Trophoblast cell (in vitro differentiated cells and primary cell): ENCODE measurements at regions not wholly inside any gene's neighbourhood (a gene's known extent, or its start where the extent isn't known, plus 50 kb on each side); places are given as distances from the start of the nearest gene placed in this dataset.

Experiments
- DNase-seq, 2 donors: peaks; one replicate each; pipeline ENCODE4 v3.0.0-alpha.2; 2016
- H2AFZ ChIP-seq: 2 replicates; pipeline ENCODE4 v1.6.1; 2013; ENCODE audit warnings: low read length, moderate library complexity, mild to moderate bottlenecking; ENCODE audit not compliant: insufficient read depth, poor library complexity
- H2AK5ac ChIP-seq: 2 replicates; pipeline ENCODE4 v1.6.1; 2013; ENCODE audit warnings: mild to moderate bottlenecking, low read length
- H2BK120ac ChIP-seq: 2 replicates; pipeline ENCODE4 v1.6.1; 2013; ENCODE audit warnings: low read length, mild to moderate bottlenecking, moderate library complexity; ENCODE audit not compliant: insufficient read depth, poor library complexity
- H2BK12ac ChIP-seq: 2 replicates; pipeline ENCODE4 v1.6.1; 2013; ENCODE audit warnings: mild to moderate bottlenecking, low read length, moderate library complexity
- H2BK5ac ChIP-seq: 2 replicates; pipeline ENCODE4 v1.6.1; 2013; ENCODE audit warnings: low read length, low read depth, moderate library complexity, mild to moderate bottlenecking; ENCODE audit not compliant: poor library complexity
- H3K14ac ChIP-seq: 2 replicates; pipeline ENCODE4 v1.6.1; 2013; ENCODE audit warnings: mild to moderate bottlenecking, low read length
- H3K18ac ChIP-seq: 2 replicates; pipeline ENCODE4 v1.6.1; 2013; ENCODE audit warnings: mild to moderate bottlenecking, low read length
- H3K23ac ChIP-seq: 2 replicates; pipeline ENCODE4 v1.6.1; 2013; ENCODE audit warnings: low read length
- H3K27ac ChIP-seq: 2 replicates; pipeline ENCODE4 v1.5.1; 2013; ENCODE audit warnings: low read depth, mild to moderate bottlenecking, inconsistent platforms, low read length, moderate library complexity
- H3K27me3 ChIP-seq: 2 replicates; pipeline ENCODE4 v1.6.1; 2013; ENCODE audit warnings: inconsistent platforms, mild to moderate bottlenecking, low read length, moderate library complexity; ENCODE audit not compliant: insufficient read depth
- H3K36me3 ChIP-seq, 2 experiments: 1 replicate in 1 of 2; 2 replicates in 1 of 2; pipeline ENCODE4 v1.6.1; 2013; ENCODE audit warnings: low read length in 2 of 2, mild to moderate bottlenecking in 2 of 2, moderate library complexity in 1 of 2; ENCODE audit not compliant: insufficient read depth in 2 of 2, control insufficient read depth in 1 of 2
- H3K4ac ChIP-seq: 2 replicates; pipeline ENCODE4 v1.6.1; 2013; ENCODE audit warnings: low read depth, mild to moderate bottlenecking, low read length, moderate library complexity
- H3K4me1 ChIP-seq, 2 experiments: 1 replicate in 1 of 2; 2 replicates in 1 of 2; pipeline ENCODE4 v1.6.1; 2013; ENCODE audit warnings: low read length in 2 of 2, mild to moderate bottlenecking in 2 of 2, moderate library complexity in 1 of 2; ENCODE audit not compliant: insufficient read depth in 2 of 2, control insufficient read depth in 1 of 2
- H3K4me2 ChIP-seq: 2 replicates; pipeline ENCODE4 v1.6.1; 2013; ENCODE audit warnings: inconsistent platforms, mild to moderate bottlenecking, low read length, moderate library complexity
- H3K4me3 ChIP-seq: 2 replicates; pipeline ENCODE4 v1.5.1; 2013; ENCODE audit warnings: mild to moderate bottlenecking, low read depth, low read length, inconsistent platforms
- H3K79me1 ChIP-seq: one replicate; pipeline ENCODE4 v1.6.1; 2013; ENCODE audit warnings: low read length
- H3K79me2 ChIP-seq: 2 replicates; pipeline ENCODE4 v1.6.1; 2013; ENCODE audit warnings: low read length, mild to moderate bottlenecking; ENCODE audit not compliant: control insufficient read depth, insufficient read depth, poor library complexity
- H3K9ac ChIP-seq: 2 replicates; pipeline ENCODE4 v1.6.1; 2013; ENCODE audit warnings: mild to moderate bottlenecking, low read length
- H3K9me3 ChIP-seq: 2 replicates; pipeline ENCODE4 v1.6.1; 2013; ENCODE audit warnings: low read depth, mild to moderate bottlenecking, control low read depth, inconsistent platforms, low read length; ENCODE audit not compliant: insufficient read depth
- H4K12ac ChIP-seq: 2 replicates; pipeline ENCODE4 v1.6.1; 2013; ENCODE audit warnings: low read depth, mild to moderate bottlenecking, low read length, moderate library complexity
- H4K8ac ChIP-seq: 2 replicates; pipeline ENCODE4 v1.6.1; 2013; ENCODE audit warnings: low read depth, mild to moderate bottlenecking, low read length, moderate library complexity
- H4K91ac ChIP-seq: one replicate; pipeline ENCODE4 v1.6.1; 2013; ENCODE audit warnings: low read depth, mild to moderate bottlenecking, low read length, moderate library complexity
- WGBS: extraction: QIAGEN DNeasy Blood & Tissue Kit; methylation state at CpG from one replicate; pipeline ENCODE4 v1.1.7; 2013; ENCODE audit warnings: missing lambda C conversion rate; ENCODE audit not compliant: insufficient read length, insufficient coverage; ENCODE audit errors: extremely low coverage; 5-methylcytosine and 5-hydroxymethylcytosine counted together

GRCh38 chr9:19564396-19565061 is 155.7 kb downstream of the ACER2 start:
- H4K12ac ChIP-seq, result no peak overlapping the region
- H3K27ac ChIP-seq, result no peak overlapping the region
- WGBS, result no CpG with 5 or more reads among the region's 3 CpGs
- H3K4me2 ChIP-seq, result no peak overlapping the region
- no peak overlapping the region for H3K4ac ChIP-seq
- no peak overlapping the region for H2AFZ ChIP-seq
- no peaks in the 10 kb centered on the region for H3K79me1 ChIP-seq
- no peak overlapping the region for H3K14ac ChIP-seq
- H3K9ac ChIP-seq, result no peak overlapping the region
- no peaks in the 10 kb centered on the region for H3K27me3 ChIP-seq
- no peak overlapping the region for H3K4me3 ChIP-seq
- H3K18ac ChIP-seq, result no peak overlapping the region
- H2BK120ac ChIP-seq, result no peak overlapping the region
- DNase-seq, result no peak
- H3K23ac ChIP-seq, result no peak overlapping the region
- no peak overlapping the region for H4K8ac ChIP-seq
- H2BK12ac ChIP-seq, result no peak overlapping the region
- no peak overlapping the region for H2BK5ac ChIP-seq
- H3K4me1 ChIP-seq, result no peaks in the 10 kb centered on the region
- no peaks in the 10 kb centered on the region for H3K36me3 ChIP-seq
- H4K91ac ChIP-seq, result no peak overlapping the region
- no peaks in the 10 kb centered on the region for H3K9me3 ChIP-seq
- no peak overlapping the region for H2AK5ac ChIP-seq
- no peaks in the 10 kb centered on the region for H3K79me2 ChIP-seq

GRCh38 chr9:19555214-19555613 is 146.4 kb downstream of the ACER2 start:
- Histone ChIP-seq H2BK12ac (no peak overlapping the region), H3K27ac (no peak overlapping the region), H3K23ac (no peak overlapping the region), H3K79me1 (no peaks in the 10 kb centered on the region), H3K4ac (no peak overlapping the region), H3K9ac (no peak overlapping the region), H2AFZ (no peak overlapping the region), H4K12ac (no peak overlapping the region), H3K4me3 (no peak overlapping the region), H3K27me3 (no peaks in the 10 kb centered on the region), H3K4me2 (no peak overlapping the region), H2BK120ac (no peak overlapping the region), H3K4me1 (no peaks in the 10 kb centered on the region), H2BK5ac (no peak overlapping the region), H3K14ac (no peak overlapping the region), H4K8ac (no peak overlapping the region), H4K91ac (no peak overlapping the region), H2AK5ac (no peak overlapping the region), H3K79me2 (no peaks in the 10 kb centered on the region), H3K18ac (no peak overlapping the region), H3K36me3 (no peaks in the 10 kb centered on the region), H3K9me3 (no peaks in the 10 kb centered on the region)
- no peak for DNase-seq
- no CpG with 5 or more reads among the region's 4 CpGs for WGBS

- H2BK12ac ChIP-seq, result no peak overlapping the region
- no peak overlapping the region for H3K4me3 ChIP-seq
- H2BK5ac ChIP-seq, result no peak overlapping the region
- no peaks in the 10 kb centered on the region for H3K79me1 ChIP-seq
- no peak overlapping the region for H4K91ac ChIP-seq
- no peak overlapping the region for H4K8ac ChIP-seq
- no peak overlapping the region for H4K12ac ChIP-seq
- H3K9me3 ChIP-seq, result no peaks in the 10 kb centered on the region
- no peak overlapping the region for H3K4me2 ChIP-seq
- no peaks in the 10 kb centered on the region for H3K27me3 ChIP-seq
- DNase-seq, result no peak
- H2AFZ ChIP-seq, result no peak overlapping the region
- no peaks in the 10 kb centered on the region for H3K79me2 ChIP-seq
- no peak overlapping the region for H3K9ac ChIP-seq
- no peak overlapping the region for H3K18ac ChIP-seq
- no CpG with 5 or more reads among the region's 4 CpGs for WGBS
- no peaks in the 10 kb centered on the region for H3K36me3 ChIP-seq
- H3K27ac ChIP-seq, result no peak overlapping the region
- H3K4me1 ChIP-seq, result no peaks in the 10 kb centered on the region
- H2AK5ac ChIP-seq, result no peak overlapping the region
- H3K4ac ChIP-seq, result no peak overlapping the region
- no peak overlapping the region for H3K14ac ChIP-seq
- H3K23ac ChIP-seq, result no peak overlapping the region
- H2BK120ac ChIP-seq, result no peak overlapping the region
These were observed 145.7 kb downstream of the ACER2 start for GRCh38 chr9:19554529-19554928.

- no peak overlapping the region for H3K4ac ChIP-seq
These were observed 144.6 kb downstream of the ACER2 start for GRCh38 chr9:19553441-19553840.

More at GRCh38 chr9:19553441-19553840, 144.6 kb downstream of the ACER2 start:
- no peak overlapping the region for H3K4me3 ChIP-seq
- H3K36me3 ChIP-seq, result no peaks in the 10 kb centered on the region
- DNase-seq, result no peak
- H2AK5ac ChIP-seq, result no peak overlapping the region
- H2BK5ac ChIP-seq, result no peak overlapping the region
- no peak overlapping the region for H4K91ac ChIP-seq
- H3K23ac ChIP-seq, result no peak overlapping the region
- no peak overlapping the region for H4K12ac ChIP-seq
- H3K9ac ChIP-seq, result no peak overlapping the region
- H3K27me3 ChIP-seq, result no peaks in the 10 kb centered on the region
- no peak overlapping the region for H4K8ac ChIP-seq
- H3K79me2 ChIP-seq, result no peaks in the 10 kb centered on the region
- H3K9me3 ChIP-seq, result no peaks in the 10 kb centered on the region
- no peak overlapping the region for H2BK120ac ChIP-seq
- no peak overlapping the region for H3K14ac ChIP-seq
- no peak overlapping the region for H3K4me2 ChIP-seq
- no peaks in the 10 kb centered on the region for H3K4me1 ChIP-seq
- H3K27ac ChIP-seq, result no peak overlapping the region
- H3K18ac ChIP-seq, result no peak overlapping the region
- H2AFZ ChIP-seq, result no peak overlapping the region
- no peaks in the 10 kb centered on the region for H3K79me1 ChIP-seq
- H2BK12ac ChIP-seq, result no peak overlapping the region
